ENCODE measurements at regions not wholly inside any gene's neighbourhood (a gene's known extent, or its start where the extent isn't known, plus 50 kb on each side); places are given as distances from the start of the nearest gene placed in this dataset.

GRCh38 chr1:195981448-195982139 lies 626.6 kb downstream of the KCNT2 start:
- no peak for TF ChIP-seq POLR2AphosphoS5 (IDR thresholded peaks at IDR 0.05; ENCODE audit: low read depth)
- TF ChIP-seq, protein P1, sequence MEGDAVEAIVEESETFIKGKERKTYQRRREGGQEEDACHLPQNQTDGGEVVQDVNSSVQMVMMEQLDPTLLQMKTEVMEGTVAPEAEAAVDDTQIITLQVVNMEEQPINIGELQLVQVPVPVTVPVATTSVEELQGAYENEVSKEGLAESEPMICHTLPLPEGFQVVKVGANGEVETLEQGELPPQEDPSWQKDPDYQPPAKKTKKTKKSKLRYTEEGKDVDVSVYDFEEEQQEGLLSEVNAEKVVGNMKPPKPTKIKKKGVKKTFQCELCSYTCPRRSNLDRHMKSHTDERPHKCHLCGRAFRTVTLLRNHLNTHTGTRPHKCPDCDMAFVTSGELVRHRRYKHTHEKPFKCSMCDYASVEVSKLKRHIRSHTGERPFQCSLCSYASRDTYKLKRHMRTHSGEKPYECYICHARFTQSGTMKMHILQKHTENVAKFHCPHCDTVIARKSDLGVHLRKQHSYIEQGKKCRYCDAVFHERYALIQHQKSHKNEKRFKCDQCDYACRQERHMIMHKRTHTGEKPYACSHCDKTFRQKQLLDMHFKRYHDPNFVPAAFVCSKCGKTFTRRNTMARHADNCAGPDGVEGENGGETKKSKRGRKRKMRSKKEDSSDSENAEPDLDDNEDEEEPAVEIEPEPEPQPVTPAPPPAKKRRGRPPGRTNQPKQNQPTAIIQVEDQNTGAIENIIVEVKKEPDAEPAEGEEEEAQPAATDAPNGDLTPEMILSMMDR (IDR thresholded peaks at IDR 0.05; ENCODE audit: insufficient read depth, low read length) = no peak
- TF ChIP-seq SPI1 (IDR thresholded peaks at IDR 0.05; ENCODE audit: borderline replicate concordance, low read depth) = no peak

Data from HL-60 (cell line).